Brain pericyte (primary cell): ENCODE measurements at regions not wholly inside any gene's neighbourhood (a gene's known extent, or its start where the extent isn't known, plus 50 kb on each side); places are given as distances from the start of the nearest gene placed in this dataset.

Source experiments
- DNase-seq: peaks from one replicate; pipeline ENCODE4 v3.0.0-alpha.2; 2012; ENCODE audit warnings: low read depth, low spot score

- no peak for DNase-seq
Measured at GRCh38 chr11:115911613-115912346, 407.6 kb upstream of the CADM1 start.

GRCh38 chr11:115910379-115910778 lies 406.2 kb upstream of the CADM1 start:
- DNase-seq = no peak

GRCh38 chr11:115906171-115906570 lies 402.0 kb upstream of the CADM1 start:
- no peak for DNase-seq

DNA sequence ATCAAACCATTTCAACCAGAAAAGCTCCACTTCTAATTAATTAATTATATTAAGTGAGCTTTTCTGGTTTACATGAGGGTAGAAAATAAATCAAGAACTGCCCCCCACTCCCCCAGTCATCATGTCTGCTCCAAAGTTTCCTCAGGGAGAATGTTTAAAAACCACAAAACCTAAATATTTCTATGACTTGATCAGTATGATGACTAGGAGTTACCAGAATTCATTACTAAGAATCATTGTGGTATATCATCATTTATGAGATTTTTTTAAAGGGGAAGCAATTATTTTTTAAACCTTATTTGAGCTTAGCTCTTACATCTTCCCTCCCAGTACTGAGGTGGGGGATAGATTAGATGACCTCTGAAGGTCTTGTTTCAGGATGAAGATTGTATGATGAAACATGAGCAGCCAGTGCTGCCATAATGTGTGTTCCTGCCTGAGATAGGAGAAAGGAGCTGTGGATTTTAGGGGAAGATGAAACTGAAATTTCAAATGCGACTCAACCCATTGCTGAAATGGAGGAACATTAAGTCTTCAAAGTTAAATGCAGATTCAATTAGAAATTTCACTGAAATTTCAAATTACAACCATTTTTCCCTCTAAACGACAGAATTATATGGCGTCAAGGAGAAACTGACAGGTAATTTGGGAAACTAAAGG lies 401.3 kb upstream of the CADM1 start:
- no peak for DNase-seq

DNA sequence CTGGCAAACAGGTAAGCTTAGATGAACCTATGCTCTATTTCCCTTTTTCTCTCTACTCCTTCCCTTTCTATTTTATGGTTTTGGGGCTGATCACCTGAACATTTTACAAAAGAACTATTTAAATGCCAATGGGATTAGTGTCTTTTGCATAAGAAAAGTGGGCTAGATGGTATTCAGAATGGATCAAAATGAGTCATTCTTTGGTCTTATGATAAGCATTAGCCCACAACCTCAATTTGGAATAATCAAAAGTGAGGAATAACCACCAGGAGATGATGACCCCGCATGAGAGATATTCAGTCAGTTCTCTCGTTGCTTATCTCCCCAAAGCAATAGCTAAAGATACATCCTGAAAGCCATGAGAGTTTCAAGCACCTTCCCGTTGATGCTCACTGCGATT lies 399.0 kb upstream of the CADM1 start:
- no peak for DNase-seq

- DNase-seq = no peak
Measured at GRCh38 chr11:115901069-115901468, 396.9 kb upstream of the CADM1 start.

DNA sequence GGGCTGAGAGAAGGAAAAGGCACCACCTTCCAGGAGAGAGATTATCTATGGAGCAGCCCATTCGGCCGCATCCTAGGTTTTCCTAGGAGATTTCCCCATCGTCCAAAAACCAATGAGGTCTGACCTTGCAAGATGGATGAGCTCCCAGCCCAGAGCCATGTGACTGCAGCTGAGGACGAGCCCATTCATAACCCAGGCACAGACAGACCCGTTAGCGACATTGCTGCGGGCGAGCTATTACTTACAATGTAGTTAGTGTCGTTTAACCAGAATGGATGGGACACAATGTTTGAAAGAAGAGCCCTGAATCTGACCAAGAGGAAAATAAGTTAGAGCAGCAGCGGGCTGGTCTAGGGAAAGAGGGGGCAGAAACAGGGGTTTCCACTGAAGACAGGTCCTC lies 395.9 kb upstream of the CADM1 start:
- no peak for DNase-seq

DNA sequence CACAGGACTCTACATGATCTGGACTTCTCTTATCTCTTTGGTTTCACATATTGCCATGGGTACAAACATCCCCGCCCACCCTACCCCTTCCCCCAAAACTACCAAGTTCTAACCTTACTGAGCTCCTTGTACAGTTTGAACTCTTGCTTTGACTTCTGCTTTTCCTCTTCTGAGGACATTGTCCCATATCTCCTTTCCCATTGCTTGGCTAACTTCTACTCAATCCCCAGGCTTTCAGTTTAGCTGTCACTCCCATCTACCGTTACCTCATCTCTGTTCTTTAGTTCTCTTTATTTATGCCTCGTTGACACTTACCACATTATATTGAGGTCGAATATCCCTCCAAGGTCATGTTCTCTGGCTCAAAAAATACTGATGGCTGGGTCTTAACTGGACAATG lies 393.5 kb upstream of the CADM1 start:
- no peak for DNase-seq

- no peak for DNase-seq
Measured at GRCh38 chr11:115896084-115896483, 391.9 kb upstream of the CADM1 start.

DNA sequence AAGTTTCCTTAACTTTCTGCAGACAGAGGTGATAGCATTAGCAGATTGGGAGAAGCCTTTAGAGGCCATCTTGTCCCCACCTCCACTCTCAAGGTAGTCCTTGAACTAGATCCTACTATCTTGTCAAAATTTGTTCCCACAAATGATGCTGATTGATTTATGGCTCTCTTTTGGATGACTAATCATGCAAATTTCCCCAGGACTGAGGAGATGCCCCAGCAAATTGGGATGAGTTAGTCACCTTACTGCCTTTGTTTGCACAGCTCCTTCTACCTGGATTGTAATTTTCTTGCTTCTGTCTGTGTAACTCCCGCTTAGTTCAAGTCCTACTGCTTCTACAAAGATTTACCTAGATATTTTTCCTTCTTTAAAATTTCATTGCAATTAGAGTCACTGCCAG lies 391.4 kb upstream of the CADM1 start:
- no peak for DNase-seq

DNA sequence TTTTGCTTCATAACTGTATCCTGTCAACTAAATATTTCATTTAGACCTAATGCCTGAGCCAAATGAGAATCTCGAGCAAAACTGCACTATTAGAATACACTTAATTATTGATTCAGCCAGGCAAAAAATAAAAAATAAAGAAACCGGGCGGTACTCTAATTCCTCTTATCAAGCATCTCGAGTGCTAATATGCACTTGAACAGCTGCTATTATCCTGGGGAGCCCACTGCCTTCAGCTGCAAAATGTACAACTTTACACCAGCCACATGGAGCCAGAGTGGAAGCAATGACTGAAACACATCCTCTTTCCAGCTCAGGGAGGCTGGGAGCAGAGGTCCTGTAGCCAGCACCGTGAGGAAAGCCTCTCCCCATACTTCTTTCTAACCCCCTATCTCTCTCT lies 390.0 kb upstream of the CADM1 start:
- DNase-seq = no peak

GRCh38 chr11:115893461-115894099 lies 389.4 kb upstream of the CADM1 start:
- no peak for DNase-seq

DNA sequence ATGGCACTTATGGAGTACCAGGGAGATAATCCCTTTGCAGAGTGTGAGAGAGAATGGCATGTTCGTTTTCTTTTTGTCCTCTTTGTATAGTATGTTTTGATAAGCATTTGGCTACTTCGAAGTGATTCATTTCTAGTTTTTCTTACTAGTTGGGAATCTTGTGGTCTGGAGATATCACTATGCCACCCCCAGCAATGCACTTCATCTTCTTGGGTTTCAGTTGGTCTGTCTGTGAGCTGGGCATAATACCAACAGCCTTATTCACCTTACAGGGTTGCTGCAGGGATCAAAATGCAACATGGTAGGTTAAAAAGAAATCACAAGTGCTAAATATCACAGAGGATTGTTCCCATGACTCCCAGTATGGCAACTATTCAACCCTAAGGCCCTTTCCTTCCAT lies 387.8 kb upstream of the CADM1 start:
- DNase-seq = no peak

DNA sequence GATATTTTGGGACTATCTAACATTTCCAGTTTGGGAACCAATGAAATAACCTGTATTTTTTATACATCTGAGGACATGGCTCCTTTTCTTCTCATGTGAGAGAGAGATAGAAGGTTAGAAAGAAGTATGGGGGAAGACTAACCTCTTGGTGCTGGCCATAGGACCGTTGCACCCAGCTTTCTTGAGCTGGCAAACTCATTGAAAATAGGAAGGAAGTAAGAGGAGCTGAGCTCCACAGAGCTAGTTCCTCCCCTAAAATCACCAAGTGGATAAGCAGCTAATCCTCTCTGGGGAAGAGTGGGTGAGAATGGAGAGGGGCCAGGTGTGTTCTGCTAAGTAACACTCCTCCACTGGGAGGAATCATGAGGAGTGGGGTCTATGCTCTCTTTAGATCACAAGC lies 387.4 kb upstream of the CADM1 start:
- DNase-seq = no peak

DNA sequence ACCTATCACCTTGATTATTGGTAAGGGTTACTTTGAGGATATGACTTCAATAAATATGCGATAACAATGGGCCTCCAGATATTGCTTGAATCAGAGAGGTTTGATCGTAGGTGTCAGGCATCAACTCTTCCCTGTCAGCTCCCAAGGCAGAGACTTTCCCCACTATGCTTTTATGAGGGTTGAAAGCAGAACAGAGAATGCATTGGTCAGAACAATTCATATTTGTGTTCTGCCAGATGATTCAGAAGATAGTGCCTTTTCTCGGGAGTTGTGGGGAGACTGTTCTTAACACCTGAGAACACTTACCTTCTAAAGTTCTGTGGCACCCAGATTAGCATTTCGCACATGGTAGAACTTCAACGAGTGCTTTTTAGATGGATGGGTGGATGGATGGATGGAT lies 386.3 kb upstream of the CADM1 start:
- DNase-seq = no peak

- DNase-seq = no peak
Measured at GRCh38 chr11:115889712-115890111, 385.5 kb upstream of the CADM1 start.

GRCh38 chr11:115887727-115888126 lies 383.5 kb upstream of the CADM1 start:
- no peak for DNase-seq

- no peak for DNase-seq
Measured at GRCh38 chr11:115887316-115887715, 383.1 kb upstream of the CADM1 start.

DNA sequence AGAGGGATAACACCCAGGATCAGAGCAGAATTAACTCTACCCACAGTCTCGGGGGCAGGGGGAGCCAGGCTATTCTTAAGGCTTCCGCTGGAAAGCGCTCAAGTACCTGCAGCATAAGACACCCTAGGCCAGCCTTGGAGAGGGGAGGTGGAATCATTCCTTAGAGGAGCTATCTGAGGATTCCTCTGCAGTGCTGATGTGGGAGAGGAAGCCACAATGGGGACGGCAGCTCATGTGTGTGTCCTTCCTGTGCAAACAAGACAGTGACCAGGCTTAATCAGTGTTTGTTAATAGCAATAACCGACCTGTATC lies 382.2 kb upstream of the CADM1 start:
- no peak for DNase-seq

DNA sequence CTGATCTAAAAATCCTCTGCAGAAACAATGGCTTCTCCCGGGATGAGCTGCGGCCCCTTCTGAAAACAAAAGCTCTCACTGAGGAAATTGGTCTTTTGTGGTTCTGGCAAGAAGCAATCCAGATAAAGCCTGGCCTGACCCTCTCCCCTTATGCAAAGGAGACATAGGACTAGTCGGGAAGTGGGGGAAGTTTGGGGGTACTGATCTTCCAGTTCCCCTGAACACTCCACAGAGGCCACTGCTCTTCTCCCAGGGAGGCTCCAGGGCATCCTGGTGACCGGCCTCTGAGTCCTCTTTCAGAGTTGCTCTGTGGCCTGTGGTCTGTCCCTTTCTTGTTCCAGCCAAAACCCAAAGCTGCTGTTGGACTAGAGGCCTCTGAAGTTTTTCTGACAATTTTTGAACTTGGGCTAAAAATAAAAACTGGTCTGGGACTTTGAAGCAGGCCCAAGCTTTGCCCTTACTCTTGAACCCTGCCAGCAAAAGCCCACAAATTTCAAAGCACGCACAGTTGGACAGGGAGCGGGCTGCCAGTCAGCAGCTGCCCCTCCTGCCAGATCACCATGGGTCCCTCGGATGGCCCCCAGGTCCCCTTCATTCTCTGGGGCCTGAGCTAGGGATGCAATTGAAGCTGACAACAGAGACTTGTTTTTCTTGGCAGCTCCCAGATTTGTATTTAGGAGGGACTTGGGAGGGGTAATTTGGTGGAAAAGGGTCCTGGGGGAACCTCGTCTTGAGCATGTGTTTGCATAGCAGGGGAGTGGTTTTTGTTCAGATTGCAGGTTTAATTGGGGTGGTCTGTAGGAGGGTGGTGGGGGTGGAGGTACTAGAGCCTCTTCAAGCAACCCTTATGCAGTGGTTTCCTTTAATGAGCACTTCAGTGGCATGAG lies 381.6 kb upstream of the CADM1 start:
- DNase-seq = no peak

DNA sequence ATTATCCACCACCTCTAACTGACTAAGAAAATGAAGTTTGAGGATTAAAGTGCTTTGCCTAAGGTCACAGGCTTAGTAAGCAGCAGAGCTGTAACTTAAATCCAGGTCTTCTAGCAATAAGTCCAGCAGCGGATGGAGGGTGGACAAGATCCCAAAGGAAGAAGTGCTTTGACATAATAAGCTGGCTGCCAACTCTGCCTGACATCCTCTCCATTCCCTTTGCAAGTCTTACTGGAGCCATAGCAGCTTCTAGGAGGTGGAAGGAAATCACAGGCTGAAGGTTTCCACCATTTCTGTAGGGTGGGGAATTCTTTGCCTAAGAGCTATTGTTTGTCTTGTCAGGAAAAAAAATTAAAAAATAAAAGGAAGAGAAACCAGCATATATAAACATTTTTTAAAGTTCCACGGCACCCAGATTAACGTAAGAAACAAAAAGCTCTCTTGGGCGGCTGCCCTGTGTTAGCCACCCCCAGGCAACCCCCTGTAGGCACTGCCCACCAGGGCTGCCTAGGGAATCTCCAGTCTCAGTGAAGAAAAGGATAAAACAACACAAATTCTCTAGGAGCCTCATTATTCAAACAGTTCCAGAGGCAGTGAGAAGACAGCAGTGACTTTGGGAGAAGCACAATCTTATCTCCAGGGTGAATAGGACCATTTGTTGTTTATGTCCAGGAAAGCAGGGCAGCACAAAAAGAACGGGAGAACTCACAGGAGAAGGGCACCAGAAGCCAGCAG lies 380.8 kb upstream of the CADM1 start:
- DNase-seq = no peak

DNA sequence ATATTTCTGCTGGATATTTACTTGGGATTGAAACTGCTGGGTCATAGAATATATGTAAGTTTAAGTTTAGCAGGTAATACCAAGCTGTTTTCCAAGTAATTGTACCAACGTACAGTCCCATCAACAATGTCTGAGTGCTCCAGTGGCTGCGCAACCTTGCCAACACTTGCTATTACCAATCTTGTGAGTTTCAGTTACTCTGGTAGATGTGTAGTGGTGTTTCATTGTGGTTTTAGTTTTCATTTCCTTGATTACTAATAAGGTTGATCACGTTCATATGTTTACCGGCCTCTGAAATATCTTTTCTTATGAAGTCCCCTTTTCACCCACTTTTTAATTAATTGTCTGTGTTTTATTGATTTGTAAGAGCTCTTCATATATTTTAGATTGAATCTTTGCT lies 370.6 kb upstream of the CADM1 start:
- no peak for DNase-seq
